ENCODE measurements at regions not wholly inside any gene's neighbourhood (a gene's known extent, or its start where the extent isn't known, plus 50 kb on each side); places are given as distances from the start of the nearest gene placed in this dataset.

DNA sequence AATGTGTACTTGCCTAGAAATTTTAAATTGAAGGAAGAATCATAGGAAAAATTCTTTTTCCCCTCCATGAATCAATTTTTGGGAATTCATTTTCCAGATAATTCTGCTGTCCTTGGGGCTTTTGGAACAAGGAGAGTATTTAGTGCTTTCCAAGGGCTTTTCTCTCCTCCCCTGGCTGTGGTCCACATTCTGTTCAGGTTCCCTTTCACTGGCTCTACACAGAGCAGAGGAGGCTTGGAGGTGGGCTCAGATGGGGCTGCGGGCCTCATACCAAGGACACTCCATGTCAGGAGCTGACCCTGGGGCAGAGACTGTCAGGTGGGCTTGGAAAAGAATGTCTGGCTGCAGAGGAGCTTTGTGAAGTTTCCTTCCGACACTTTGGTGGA, 128.1 kb downstream of the GADD45G start:
- H3K79me1 ChIP-seq (replicated peaks; ENCODE audit: low read length, poor library complexity, severe bottlenecking), result no peaks in the 10 kb centered on the region
- no peaks in the 10 kb centered on the region for H3K36me3 ChIP-seq (ENCODE audit: control insufficient read depth in 1 of 2, insufficient read depth in 2 of 2, low read depth in 1 of 2, low read length in 2 of 2)
- H3K27me3 ChIP-seq (ENCODE audit: control insufficient read depth in 1 of 2, insufficient read depth in 1 of 2, low read length in 2 of 2), result peaks cover 41 to 44% of the 10 kb centered on the region in 2 experiments
- no peak overlapping the region for H3K23ac ChIP-seq (ENCODE audit: low read length in 2 of 2)
- no peak for DNase-seq
- no peak overlapping the region for H3K4me2 ChIP-seq (ENCODE audit: low read length, poor library complexity, severe bottlenecking)
- 83% methylated on average over 2 of the region's 2 CpGs for WGBS
- no peak overlapping the region for H2BK15ac ChIP-seq (ENCODE audit: low read depth, poor library complexity, severe bottlenecking)
- peaks cover 9% of the 10 kb centered on the region for H3K4me1 ChIP-seq (ENCODE audit: control insufficient read depth, insufficient read depth, low read depth, low read length)
- H3K9me3 ChIP-seq (ENCODE audit: control insufficient read depth, low read length), result no peaks in the 10 kb centered on the region
- H3K18ac ChIP-seq (ENCODE audit: low read depth in 1 of 2, low read length in 2 of 2), result peak overlapping the region; percentile 30 to 40
- H2AFZ ChIP-seq (ENCODE audit: low read depth, low read length), result no peak overlapping the region
- peak overlapping the region; percentile 70 for H4K91ac ChIP-seq (ENCODE audit: low read length)
- H4K8ac ChIP-seq (ENCODE audit: low read length), result peak overlapping the region; percentile 4
- no peak overlapping the region for H3K27ac ChIP-seq (ENCODE audit: low read length, poor library complexity, severe bottlenecking)
- peak overlapping the region; percentile 73 for H2BK120ac ChIP-seq (ENCODE audit: low read depth, low read length)
- no peak overlapping the region for H3K9ac ChIP-seq (ENCODE audit: low read length)
- no peak overlapping the region for H3K4me3 ChIP-seq (ENCODE audit: insufficient read depth in 1 of 2, low read depth in 1 of 2, low read length in 2 of 2)
- no peak overlapping the region for H2AK5ac ChIP-seq (ENCODE audit: low read length, severe bottlenecking)
- peak overlapping the region; percentile 75 to 86 for H2BK12ac ChIP-seq (ENCODE audit: low read length in 2 of 2)
- peak overlapping the region in 1 of 2 experiments; percentile 34 for H3K4ac ChIP-seq (ENCODE audit: low read depth in 1 of 2, low read length in 2 of 2)
- no peak overlapping the region for H2BK5ac ChIP-seq (ENCODE audit: low read depth, low read length, poor library complexity, severe bottlenecking)
- H3K14ac ChIP-seq (ENCODE audit: low read length in 2 of 2), result peak overlapping the region in 1 of 2 experiments; percentile 79

DNA sequence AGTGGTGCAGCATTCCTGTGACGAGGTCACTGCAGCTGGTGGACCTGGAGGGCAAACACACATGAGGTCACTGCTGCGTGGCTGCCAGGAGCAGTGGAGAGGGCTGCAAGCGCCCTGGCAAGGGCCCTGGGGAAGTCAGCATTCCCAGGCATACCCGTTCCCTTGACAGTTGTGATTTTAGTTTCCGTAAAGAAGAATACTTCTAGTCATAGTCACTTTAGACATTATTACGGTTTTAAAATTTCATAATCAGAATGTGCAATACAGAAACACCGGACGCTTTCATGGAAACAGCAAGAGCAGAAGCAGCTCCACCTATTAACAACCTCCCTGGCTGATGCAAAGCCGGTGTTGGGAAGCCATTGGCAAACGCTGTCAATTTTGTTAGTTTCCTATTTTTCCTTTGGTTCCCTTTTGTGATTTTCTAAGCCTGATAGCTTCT, 129.8 kb downstream of the GADD45G start:
- Histone ChIP-seq H3K27me3 (ENCODE audit: control insufficient read depth in 1 of 2, insufficient read depth in 1 of 2, low read length in 2 of 2) (peaks cover 40 to 54% of the 10 kb centered on the region in 2 experiments), H3K14ac (ENCODE audit: low read length in 2 of 2) (no peak overlapping the region), H4K91ac (ENCODE audit: low read length) (peak overlapping the region; percentile 73), H3K9me3 (ENCODE audit: control insufficient read depth, low read length) (no peaks in the 10 kb centered on the region), H3K9ac (ENCODE audit: low read length) (no peak overlapping the region), H2BK15ac (ENCODE audit: low read depth, poor library complexity, severe bottlenecking) (peak overlapping the region; percentile 63), H3K36me3 (ENCODE audit: control insufficient read depth in 1 of 2, insufficient read depth in 2 of 2, low read depth in 1 of 2, low read length in 2 of 2) (no peaks in the 10 kb centered on the region), H3K18ac (ENCODE audit: low read depth in 1 of 2, low read length in 2 of 2) (peak overlapping the region in 1 of 2 experiments; percentile 79), H2AK5ac (ENCODE audit: low read length, severe bottlenecking) (no peak overlapping the region), H2BK5ac (ENCODE audit: low read depth, low read length, poor library complexity, severe bottlenecking) (no peak overlapping the region), H3K4me1 (ENCODE audit: control insufficient read depth, insufficient read depth, low read depth, low read length) (peaks cover 7% of the 10 kb centered on the region), H3K4me2 (ENCODE audit: low read length, poor library complexity, severe bottlenecking) (no peak overlapping the region), H2BK120ac (ENCODE audit: low read depth, low read length) (no peak overlapping the region), H3K27ac (ENCODE audit: low read length, poor library complexity, severe bottlenecking) (no peak overlapping the region), H3K4ac (ENCODE audit: low read depth in 1 of 2, low read length in 2 of 2) (no peak overlapping the region), H3K23ac (ENCODE audit: low read length in 2 of 2) (no peak overlapping the region), H3K4me3 (ENCODE audit: insufficient read depth in 1 of 2, low read depth in 1 of 2, low read length in 2 of 2) (no peak overlapping the region), H4K8ac (ENCODE audit: low read length) (no peak overlapping the region), H2AFZ (ENCODE audit: low read depth, low read length) (no peak overlapping the region), H3K79me1 (replicated peaks; ENCODE audit: low read length, poor library complexity, severe bottlenecking) (no peaks in the 10 kb centered on the region), H2BK12ac (ENCODE audit: low read length in 2 of 2) (peak overlapping the region in 1 of 2 experiments; percentile 79)
- WGBS, result 82% methylated on average over 10 of the region's 10 CpGs
- DNase-seq, result no peak

DNA sequence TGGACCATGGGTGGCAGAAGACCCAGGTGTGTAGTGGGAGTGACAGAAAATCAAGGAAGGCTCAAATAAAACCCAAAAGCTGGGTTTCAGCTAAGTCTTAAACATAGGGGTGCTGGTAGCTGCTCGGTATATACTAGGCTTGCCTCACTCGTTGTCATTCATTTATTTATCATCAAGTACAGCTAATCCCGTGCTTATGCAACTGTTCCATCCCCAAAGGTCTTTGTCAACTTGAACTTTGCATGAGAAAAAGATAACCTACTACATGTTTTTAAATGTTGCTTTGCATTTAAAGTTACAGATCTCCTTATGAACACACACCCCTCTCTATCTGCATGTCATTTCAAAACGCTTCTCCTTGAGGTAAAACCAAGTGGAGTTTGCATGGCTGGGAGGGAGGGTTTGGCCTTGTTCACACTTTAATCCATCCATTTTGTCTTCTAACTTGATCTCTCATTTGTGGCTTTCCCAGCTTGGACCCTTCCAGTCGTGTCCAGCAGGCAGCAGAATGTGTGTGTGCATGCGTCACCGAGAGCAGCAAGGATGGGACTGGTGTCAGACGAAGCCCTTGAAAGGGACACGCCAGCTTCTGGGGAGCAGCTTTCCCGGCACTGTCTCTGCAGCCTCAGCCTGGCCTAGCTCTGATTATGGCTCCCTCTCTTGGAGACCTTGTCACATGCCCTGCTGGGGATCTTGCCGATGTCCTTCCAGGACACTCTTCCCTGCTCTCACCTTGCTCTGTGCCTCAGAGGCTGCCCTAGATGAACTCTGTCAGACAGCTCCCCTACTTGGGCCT, 133.5 kb downstream of the GADD45G start:
- H2AK5ac ChIP-seq (ENCODE audit: low read length, severe bottlenecking), result no peak overlapping the region
- no peaks in the 10 kb centered on the region for H3K79me1 ChIP-seq (replicated peaks; ENCODE audit: low read length, poor library complexity, severe bottlenecking)
- H3K4ac ChIP-seq (ENCODE audit: low read depth in 1 of 2, low read length in 2 of 2), result peak overlapping the region; percentile 47 to 57
- no peak overlapping the region for H2BK120ac ChIP-seq (ENCODE audit: low read depth, low read length)
- no peak overlapping the region for H3K9ac ChIP-seq (ENCODE audit: low read length)
- H4K8ac ChIP-seq (ENCODE audit: low read length), result peak overlapping the region; percentile 70
- H2BK12ac ChIP-seq (ENCODE audit: low read length in 2 of 2), result peak overlapping the region in 1 of 2 experiments; percentile 90
- H3K9me3 ChIP-seq (ENCODE audit: control insufficient read depth, low read length), result no peaks in the 10 kb centered on the region
- H3K4me1 ChIP-seq (ENCODE audit: control insufficient read depth, insufficient read depth, low read depth, low read length), result peaks cover 2% of the 10 kb centered on the region
- no peak overlapping the region for H3K4me3 ChIP-seq (ENCODE audit: insufficient read depth in 1 of 2, low read depth in 1 of 2, low read length in 2 of 2)
- H2AFZ ChIP-seq (ENCODE audit: low read depth, low read length), result no peak overlapping the region
- H2BK5ac ChIP-seq (ENCODE audit: low read depth, low read length, poor library complexity, severe bottlenecking), result no peak overlapping the region
- WGBS, result 77% methylated on average over 11 of the region's 11 CpGs
- peak overlapping the region; percentile 75 for H4K91ac ChIP-seq (ENCODE audit: low read length)
- H3K27me3 ChIP-seq (ENCODE audit: control insufficient read depth in 1 of 2, insufficient read depth in 1 of 2, low read length in 2 of 2), result peaks cover 45 to 49% of the 10 kb centered on the region in 2 experiments
- DNase-seq, result peak; percentile 58
- no peak overlapping the region for H3K4me2 ChIP-seq (ENCODE audit: low read length, poor library complexity, severe bottlenecking)
- H3K14ac ChIP-seq (ENCODE audit: low read length in 2 of 2), result peak overlapping the region in 1 of 2 experiments; percentile 97
- H2BK15ac ChIP-seq (ENCODE audit: low read depth, poor library complexity, severe bottlenecking), result no peak overlapping the region
- H3K18ac ChIP-seq (ENCODE audit: low read depth in 1 of 2, low read length in 2 of 2), result peak overlapping the region in 1 of 2 experiments; percentile 93
- no peak overlapping the region for H3K27ac ChIP-seq (ENCODE audit: low read length, poor library complexity, severe bottlenecking)
- peak overlapping the region in 1 of 2 experiments; percentile 41 for H3K23ac ChIP-seq (ENCODE audit: low read length in 2 of 2)
- H3K36me3 ChIP-seq (ENCODE audit: control insufficient read depth in 1 of 2, insufficient read depth in 2 of 2, low read depth in 1 of 2, low read length in 2 of 2), result no peaks in the 10 kb centered on the region

DNA sequence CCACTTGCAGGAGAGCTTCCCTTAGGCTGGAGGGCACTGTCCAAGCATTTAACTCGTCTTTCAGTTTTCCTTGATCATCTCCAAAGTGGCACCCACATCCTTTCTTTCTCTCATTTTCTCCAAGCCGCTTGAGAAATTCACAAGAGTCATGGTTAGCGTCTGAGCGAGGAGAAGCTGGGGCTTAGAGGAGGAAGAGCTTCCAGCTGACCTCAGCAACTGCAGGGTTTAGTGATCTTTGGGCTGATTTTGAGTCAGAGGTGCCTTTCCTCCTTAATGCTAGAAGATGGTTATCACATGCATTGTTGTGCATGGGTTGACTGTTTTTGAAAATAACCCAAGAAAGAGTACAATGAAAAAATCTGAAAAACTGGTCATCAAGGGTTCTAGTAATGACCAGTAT, 134.7 kb downstream of the GADD45G start:
- Histone ChIP-seq H2BK12ac (ENCODE audit: low read length in 2 of 2) (peak overlapping the region; percentile 7 to 76), H3K4me2 (ENCODE audit: low read length, poor library complexity, severe bottlenecking) (no peak overlapping the region)

More for the DNA sequence above, 134.7 kb downstream of the GADD45G start:
- H2BK15ac ChIP-seq (ENCODE audit: low read depth, poor library complexity, severe bottlenecking), result no peak overlapping the region
- H2BK120ac ChIP-seq (ENCODE audit: low read depth, low read length), result no peak overlapping the region
- no peak overlapping the region for H2AFZ ChIP-seq (ENCODE audit: low read depth, low read length)
- H3K18ac ChIP-seq (ENCODE audit: low read depth in 1 of 2, low read length in 2 of 2), result no peak overlapping the region
- peaks cover 43 to 47% of the 10 kb centered on the region in 2 experiments for H3K27me3 ChIP-seq (ENCODE audit: control insufficient read depth in 1 of 2, insufficient read depth in 1 of 2, low read length in 2 of 2)
- H3K4me1 ChIP-seq (ENCODE audit: control insufficient read depth, insufficient read depth, low read depth, low read length), result peaks cover under 1% of the 10 kb centered on the region
- H3K9ac ChIP-seq (ENCODE audit: low read length), result no peak overlapping the region
- no peak for DNase-seq
- no peak overlapping the region for H3K14ac ChIP-seq (ENCODE audit: low read length in 2 of 2)
- H3K4me3 ChIP-seq (ENCODE audit: insufficient read depth in 1 of 2, low read depth in 1 of 2, low read length in 2 of 2), result no peak overlapping the region
- no peak overlapping the region for H3K23ac ChIP-seq (ENCODE audit: low read length in 2 of 2)
- no peaks in the 10 kb centered on the region for H3K9me3 ChIP-seq (ENCODE audit: control insufficient read depth, low read length)
- H2AK5ac ChIP-seq (ENCODE audit: low read length, severe bottlenecking), result no peak overlapping the region
- H4K91ac ChIP-seq (ENCODE audit: low read length), result no peak overlapping the region
- H3K36me3 ChIP-seq (ENCODE audit: control insufficient read depth in 1 of 2, insufficient read depth in 2 of 2, low read depth in 1 of 2, low read length in 2 of 2), result no peaks in the 10 kb centered on the region
- H2BK5ac ChIP-seq (ENCODE audit: low read depth, low read length, poor library complexity, severe bottlenecking), result no peak overlapping the region
- no peak overlapping the region for H3K27ac ChIP-seq (ENCODE audit: low read length, poor library complexity, severe bottlenecking)
- WGBS, result 78% methylated on average over 4 of the region's 4 CpGs
- no peaks in the 10 kb centered on the region for H3K79me1 ChIP-seq (replicated peaks; ENCODE audit: low read length, poor library complexity, severe bottlenecking)
- H3K4ac ChIP-seq (ENCODE audit: low read depth in 1 of 2, low read length in 2 of 2), result no peak overlapping the region
- no peak overlapping the region for H4K8ac ChIP-seq (ENCODE audit: low read length)
